ENCODE measurements at regions not wholly inside any gene's neighbourhood (a gene's known extent, or its start where the extent isn't known, plus 50 kb on each side); places are given as distances from the start of the nearest gene placed in this dataset.

GRCh38 chr9:110089681-110090370 lies 118.1 kb downstream of the C9orf152 start:
- no peak for TF ChIP-seq YY1 (IDR thresholded peaks at IDR 0.05; ENCODE audit: insufficient read depth, insufficient read length)
- no peak for TF ChIP-seq ZNF274 (IDR thresholded peaks at IDR 0.05; ENCODE audit: low read depth, low read length)

All from NT2/D1 (cell line).